Choroid plexus epithelial cell (primary cell): ENCODE measurements at regions not wholly inside any gene's neighbourhood (a gene's known extent, or its start where the extent isn't known, plus 50 kb on each side); places are given as distances from the start of the nearest gene placed in this dataset.

Experiments used
- DNase-seq: peaks from one replicate; pipeline ENCODE4 v3.0.0-alpha.2; 2010; ENCODE audit warnings: low read depth
- H3K4me3 ChIP-seq: 2 replicates; pipeline ENCODE4 v1.5.1; 2011; ENCODE audit warnings: low read depth, mild to moderate bottlenecking, control low read depth, low read length, moderate library complexity
- CTCF ChIP-seq: conservative IDR thresholded peaks from 2 replicates; pipeline ENCODE4 v1.5.1; 2011; ENCODE audit warnings: low read depth, mild to moderate bottlenecking, control low read depth, inconsistent platforms, low read length, moderate library complexity

- no peak for DNase-seq
- H3K4me3 ChIP-seq: no peak overlapping the region
- no peak for TF ChIP-seq CTCF
These were observed 372.8 kb upstream of the ST6GAL2 start for GRCh38 chr2:107258531-107259407.

- no peak for TF ChIP-seq CTCF
- H3K4me3 ChIP-seq: no peak overlapping the region
- DNase-seq: no peak
These were observed 373.6 kb upstream of the ST6GAL2 start for GRCh38 chr2:107259408-107260195.

DNA sequence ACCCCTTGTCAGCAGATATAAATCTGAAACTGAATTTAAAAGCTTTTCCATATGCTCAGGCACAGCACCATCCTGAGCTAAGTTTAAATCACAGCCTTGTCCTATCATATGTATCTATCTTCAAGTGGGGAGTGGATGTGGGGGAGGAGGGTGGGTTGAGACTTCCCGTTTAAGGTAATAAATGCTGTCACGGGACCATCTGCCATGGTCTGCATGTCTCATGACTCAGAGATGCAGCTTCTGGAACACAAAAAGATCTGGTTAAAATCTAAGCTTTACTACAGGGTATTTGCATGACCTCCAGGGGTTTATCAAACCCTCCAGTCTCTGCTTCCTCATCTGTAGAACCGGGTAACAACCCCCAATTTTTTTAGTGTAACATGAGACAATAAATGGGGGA lies 377.7 kb upstream of the ST6GAL2 start:
- DNase-seq: no peak
- TF ChIP-seq CTCF: no peak
- H3K4me3 ChIP-seq: no peak overlapping the region

DNA sequence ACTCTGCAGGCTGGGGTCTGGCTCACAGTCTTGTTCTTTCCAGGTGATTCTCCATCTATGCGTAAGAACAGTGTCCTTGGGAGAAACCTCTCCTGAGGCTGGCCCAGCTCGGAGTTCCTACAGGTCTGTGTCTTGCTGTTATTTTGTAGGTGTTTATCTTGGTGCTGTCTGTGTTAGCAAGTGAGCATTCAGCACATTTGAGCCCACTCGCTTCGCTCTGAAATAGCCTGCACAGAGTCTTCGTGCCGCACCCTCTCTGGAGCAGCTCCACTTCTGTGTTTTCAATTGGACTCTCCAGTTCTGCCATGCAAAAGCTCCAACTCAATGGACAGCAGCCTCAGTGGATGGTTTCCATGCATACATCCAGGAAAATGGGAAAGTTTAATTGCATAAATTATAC lies 378.2 kb upstream of the ST6GAL2 start:
- TF ChIP-seq CTCF: no peak
- DNase-seq: no peak
- H3K4me3 ChIP-seq: no peak overlapping the region

DNA sequence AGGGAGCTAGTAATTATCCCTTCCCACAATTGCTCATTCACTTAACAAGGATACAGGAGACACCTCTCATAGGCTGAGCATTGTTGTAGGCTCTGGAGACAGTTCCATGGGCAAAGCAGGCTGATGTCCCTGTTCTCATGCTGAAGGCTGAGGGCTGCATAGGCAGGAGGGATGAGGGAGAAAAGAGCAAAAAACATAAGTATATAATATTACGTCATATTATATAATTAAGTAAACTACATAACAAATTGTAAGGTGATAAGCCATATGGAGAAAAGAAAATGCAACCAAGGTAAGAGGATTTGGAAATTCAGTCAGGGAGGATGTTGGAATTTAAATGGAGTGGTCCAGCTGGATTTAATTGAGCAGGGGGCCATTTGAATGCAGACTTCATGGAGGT lies 380.6 kb upstream of the ST6GAL2 start:
- TF ChIP-seq CTCF: no peak
- H3K4me3 ChIP-seq: no peak overlapping the region
- no peak for DNase-seq

GRCh38 chr2:107267086-107267485 lies 381.1 kb upstream of the ST6GAL2 start:
- H3K4me3 ChIP-seq: no peak overlapping the region
- DNase-seq: no peak
- TF ChIP-seq CTCF: no peak
